Heart right ventricle (tissue), 16 donors: ENCODE measurements at regions not wholly inside any gene's neighbourhood (a gene's known extent, or its start where the extent isn't known, plus 50 kb on each side); places are given as distances from the start of the nearest gene placed in this dataset.

ENCODE experiments used
- ATAC-seq, 8 donors: fragments of 200-7000 bp; cut with Tn5 transposase; one replicate each; pipeline ENCODE4 v1.9.1; 2020; ENCODE audit warnings: mild to moderate bottlenecking in 8 of 8, moderate library complexity in 8 of 8, moderate number of reproducible peaks in 1 of 8
- DNase-seq, 2 donors: peaks; one replicate each; pipeline ENCODE4 v3.0.0-alpha.2; 2020
- H3K27ac ChIP-seq, 10 donors: fragments of 200-600 bp; sonication (generic) in 2 of 10; one replicate each; pipeline versions ENCODE4 v1.5.0 to v1.8.0; 2020 to 2022; ENCODE audit warnings: mild to moderate bottlenecking in 3 of 10
- H3K27me3 ChIP-seq, 7 donors: fragments of 200-600 bp; one replicate each; pipeline ENCODE4 v1.8.0; 2021 to 2022; ENCODE audit warnings: mild to moderate bottlenecking in 2 of 7
- H3K36me3 ChIP-seq, 9 donors: fragments of 200-600 bp; sonication (generic) in 1 of 9; one replicate each; pipeline versions ENCODE4 v1.5.0 to v1.8.0; 2020 to 2022; ENCODE audit warnings: mild to moderate bottlenecking in 2 of 9
- H3K4me1 ChIP-seq, 9 donors: fragments of 200-600 bp; sonication (generic) in 1 of 9; one replicate each; pipeline versions ENCODE4 v1.5.0 to v1.8.0; 2020 to 2022; ENCODE audit warnings: mild to moderate bottlenecking in 4 of 9
- H3K4me3 ChIP-seq, 10 donors: fragments of 200-600 bp; sonication (generic) in 2 of 10; one replicate each; pipeline versions ENCODE4 v1.5.0 to v1.8.0; 2020 to 2022; ENCODE audit warnings: mild to moderate bottlenecking in 7 of 10, moderate library complexity in 2 of 10
- H3K9me3 ChIP-seq, 11 donors: fragments of 200-600 bp in 10 of 11; sonication (generic) in 2 of 11; one replicate each; pipeline versions ENCODE4 v1.5.0 to v1.8.0; 2013 to 2022; ENCODE audit warnings: mild to moderate bottlenecking in 2 of 11, control low read depth in 1 of 11, moderate library complexity in 1 of 11
- WGBS, 2 donors: extraction: QIAGEN DNeasy Blood & Tissue Kit; methylation state at CpG; one replicate each; pipeline ENCODE4 v1.1.7; 2013; ENCODE audit warnings: inconsistent platforms in 1 of 2; 5-methylcytosine and 5-hydroxymethylcytosine counted together
- intact Hi-C, 10 donors: fragments of 100-400 bp; cut with DNase I; formaldehyde crosslinking; loops; one replicate each; pipeline versions ENCODE4 v1.11.1 to v1.14.2; 2022
- TF ChIP-seq, protein P1 (sequence below), 9 donors: fragments of 200-600 bp; sonication (generic) in 2 of 9; IDR thresholded peaks; one replicate each; pipeline versions ENCODE4 v1.5.0 to v1.8.0; 2021 to 2022; ENCODE audit warnings: antibody characterized with exemption in 9 of 9, mild to moderate bottlenecking in 5 of 9, moderate library complexity in 1 of 9
- donor health status: Arrhythmogenic right ventricular cardiomyopathy.
- donor health status: ischemic (EF 13 %, LVEDD 7.1; RV severe dilation, severe dysfunction).
- donor health status: healthy with polysubstance abuse.
- donor health status: DM: no; HTN: yes; CAD: no.
- donor health status: DM: no; HTN: no; CAD: no.
- donor health status: ischemic (EF 25% LVEDD 6.9; RV normal size, moderate dysfunction).
- donor health status: ischemic (EF 25% LVEDD 5.7; RV mildly dilated, moderate dysfunction).
- donor health status: healthy.
- donor health status: DM: yes; HTN: yes; CAD: no.
- donor health status: Ischemic cardiomyopathy.
- donor health status: ischemic (EF 35%, LVEDD 5.7; RV mildly dilated, moderate dysfunction).
- donor health status: nonischemic (EF 11% LVEDD 7.7; RV severe dilation, severe dysfunction).
- donor health status: DM: yes; HTN: yes; CAD: no.
- donor health status: PGD.
- donor health status: ischemic (EF 29% LVEDD 5.4; RV normal size, mild dysfunction).
- donor health status: nonischemic (EF 23%, LVEDD 6.1; RV moderate dilation, normal function).

- 88 to 90% methylated on average over 3 of the region's 3 CpGs for WGBS, 2 donors
- ATAC-seq (no peak), DNase-seq (no peak)
- TF ChIP-seq, protein P1, sequence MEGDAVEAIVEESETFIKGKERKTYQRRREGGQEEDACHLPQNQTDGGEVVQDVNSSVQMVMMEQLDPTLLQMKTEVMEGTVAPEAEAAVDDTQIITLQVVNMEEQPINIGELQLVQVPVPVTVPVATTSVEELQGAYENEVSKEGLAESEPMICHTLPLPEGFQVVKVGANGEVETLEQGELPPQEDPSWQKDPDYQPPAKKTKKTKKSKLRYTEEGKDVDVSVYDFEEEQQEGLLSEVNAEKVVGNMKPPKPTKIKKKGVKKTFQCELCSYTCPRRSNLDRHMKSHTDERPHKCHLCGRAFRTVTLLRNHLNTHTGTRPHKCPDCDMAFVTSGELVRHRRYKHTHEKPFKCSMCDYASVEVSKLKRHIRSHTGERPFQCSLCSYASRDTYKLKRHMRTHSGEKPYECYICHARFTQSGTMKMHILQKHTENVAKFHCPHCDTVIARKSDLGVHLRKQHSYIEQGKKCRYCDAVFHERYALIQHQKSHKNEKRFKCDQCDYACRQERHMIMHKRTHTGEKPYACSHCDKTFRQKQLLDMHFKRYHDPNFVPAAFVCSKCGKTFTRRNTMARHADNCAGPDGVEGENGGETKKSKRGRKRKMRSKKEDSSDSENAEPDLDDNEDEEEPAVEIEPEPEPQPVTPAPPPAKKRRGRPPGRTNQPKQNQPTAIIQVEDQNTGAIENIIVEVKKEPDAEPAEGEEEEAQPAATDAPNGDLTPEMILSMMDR (IDR thresholded peaks at IDR 0.05): no peak
- H3K4me3 ChIP-seq: no peak overlapping the region
- H3K27me3 ChIP-seq: no peaks in the 10 kb centered on the region
- H3K4me1 ChIP-seq: no peaks in the 10 kb centered on the region
- no peaks in the 10 kb centered on the region for H3K36me3 ChIP-seq
- H3K9me3 ChIP-seq: no peaks in the 10 kb centered on the region
- intact Hi-C loops: no loop called here
- no peak overlapping the region for H3K27ac ChIP-seq
Observed at GRCh38 chr2:122884889-122885288, 1129.4 kb downstream of the TSN start.

DNA sequence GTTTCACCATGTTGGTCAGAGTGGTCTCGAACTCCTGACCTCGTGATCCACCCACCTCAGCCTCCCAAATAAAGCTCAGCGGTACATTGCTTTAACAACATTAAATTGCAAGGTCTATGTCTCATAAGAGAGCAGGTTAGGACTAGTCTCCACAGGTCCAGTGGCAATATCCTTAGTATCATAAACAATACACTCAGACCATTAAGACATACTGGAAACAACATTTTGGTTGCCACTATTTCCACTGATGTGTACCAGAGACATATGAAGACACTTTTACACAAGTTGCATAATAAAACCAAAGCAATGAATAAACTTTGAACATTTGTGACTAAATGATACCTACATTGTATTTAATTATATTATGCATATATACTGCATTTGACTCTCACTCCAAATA, 1130.0 kb downstream of the TSN start:
- ATAC-seq (no peak), DNase-seq (no peak)
- Histone ChIP-seq H3K36me3 (no peaks in the 10 kb centered on the region), H3K27ac (no peak overlapping the region), H3K27me3 (no peaks in the 10 kb centered on the region), H3K4me1 (no peaks in the 10 kb centered on the region), H3K9me3 (no peaks in the 10 kb centered on the region), H3K4me3 (no peak overlapping the region)
- 89% methylated on average over 3 of the region's 3 CpGs for WGBS, 2 donors
- TF ChIP-seq, protein P1 (IDR thresholded peaks at IDR 0.05): no peak
- intact Hi-C loops: no loop called here

DNA sequence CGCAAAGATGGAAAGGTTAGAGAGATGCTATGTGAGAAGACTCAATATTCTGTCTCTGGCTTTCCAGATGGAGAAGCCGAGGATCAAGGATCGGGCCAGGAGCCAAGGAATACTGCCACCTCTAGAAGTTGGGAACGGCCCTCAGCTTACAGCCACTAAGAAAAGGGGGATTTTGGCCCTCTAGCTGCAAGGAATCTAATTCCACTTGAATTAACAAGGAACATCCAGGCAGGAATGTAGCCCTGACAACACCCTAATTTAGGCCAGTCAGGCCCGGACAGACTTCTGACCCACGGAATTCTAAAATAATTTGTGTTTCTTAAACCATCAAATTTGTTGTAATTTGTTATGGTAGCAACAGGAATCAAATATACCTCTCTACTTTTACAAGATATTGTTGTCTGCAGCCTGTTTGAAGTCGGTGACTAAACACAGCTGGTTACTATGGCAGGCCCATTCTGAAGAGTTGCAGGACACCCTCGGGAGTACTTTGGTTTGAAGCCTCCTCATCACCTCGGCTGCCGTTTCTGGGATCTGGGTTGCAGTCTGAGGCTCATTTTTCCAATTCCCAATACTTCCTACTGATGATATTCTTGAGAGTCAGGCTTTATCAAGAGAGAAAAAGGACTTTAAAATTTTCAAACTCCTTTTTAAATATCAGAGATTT, 1131.2 kb downstream of the TSN start:
- DNase-seq (no peak), ATAC-seq (no peak)
- WGBS, 2 donors: 50 to 51% methylated on average over 10 of the region's 10 CpGs
- Histone ChIP-seq H3K9me3 (no peaks in the 10 kb centered on the region), H3K27ac (no peak overlapping the region), H3K36me3 (no peaks in the 10 kb centered on the region), H3K27me3 (no peaks in the 10 kb centered on the region), H3K4me1 (no peaks in the 10 kb centered on the region), H3K4me3 (no peak overlapping the region)
- TF ChIP-seq, protein P1 (IDR thresholded peaks at IDR 0.05): no peak
- intact Hi-C loops: no loop called here

DNA sequence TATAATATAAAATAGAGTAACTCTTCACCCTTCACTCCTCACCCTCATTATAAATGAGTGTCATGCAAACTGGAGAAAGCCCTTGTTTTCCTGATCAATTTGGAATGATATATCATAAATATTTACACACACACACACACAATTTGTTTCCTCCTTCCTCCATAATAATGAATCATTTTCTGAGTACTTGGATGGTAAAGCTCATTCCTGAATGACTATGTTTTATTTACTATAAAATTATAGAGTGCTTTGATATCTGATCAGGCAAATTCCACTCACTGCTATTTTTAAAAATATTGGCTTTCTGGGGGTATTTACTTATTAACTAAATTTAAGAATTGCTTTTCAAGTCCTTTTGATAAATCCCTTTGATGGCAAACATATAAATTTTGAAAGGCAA, 1125.5 kb upstream of the CNTNAP5 start:
- Histone ChIP-seq H3K36me3 (no peaks in the 10 kb centered on the region), H3K4me1 (no peaks in the 10 kb centered on the region), H3K27me3 (no peaks in the 10 kb centered on the region), H3K4me3 (no peak overlapping the region), H3K27ac (no peak overlapping the region), H3K9me3 (no peaks in the 10 kb centered on the region)
- ATAC-seq (no peak), DNase-seq (no peak)
- TF ChIP-seq, protein P1 (IDR thresholded peaks at IDR 0.05): no peak
- intact Hi-C loops: no loop called here
